ENCODE measurements at regions not wholly inside any gene's neighbourhood (a gene's known extent, or its start where the extent isn't known, plus 50 kb on each side); places are given as distances from the start of the nearest gene placed in this dataset.

DNA sequence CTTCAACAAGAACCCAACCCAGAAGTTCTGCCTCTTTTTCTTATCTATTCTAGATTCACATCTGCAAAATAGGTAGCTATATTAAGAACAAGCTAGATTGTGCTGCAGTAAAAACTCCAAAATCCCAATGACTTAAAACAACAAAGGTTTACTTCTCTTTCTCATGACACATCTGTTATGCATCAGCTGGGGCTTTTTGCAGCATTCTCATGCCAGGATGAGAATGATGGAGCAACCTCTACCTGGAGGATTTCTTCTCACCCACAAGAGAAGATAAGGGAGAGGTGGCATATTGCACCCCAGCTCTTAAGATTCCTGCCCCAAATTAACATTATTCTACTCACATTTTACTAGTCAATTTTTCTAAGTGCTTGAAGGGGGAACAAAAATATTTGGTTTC, 152.3 kb upstream of the SPAG17 start:
- intact Hi-C loops (cut with micrococcal nuclease): no loop called here
- H2AFZ ChIP-seq (ENCODE audit: insufficient read depth, low read depth, low read length, poor library complexity, severe bottlenecking): no peak overlapping the region
- H3K4me3 ChIP-seq (replicated peaks in 1 of 3; ENCODE audit: low read depth in 2 of 3, low read length in 3 of 3): no peak overlapping the region
- no peaks in the 10 kb centered on the region for H3K36me3 Mint-ChIP-seq
- H3K36me3 ChIP-seq (replicated peaks in 1 of 2; ENCODE audit: control insufficient read depth in 1 of 2, insufficient read depth in 2 of 2, low read length in 2 of 2): no peaks in the 10 kb centered on the region
- H3K4me3 Mint-ChIP-seq: no peak overlapping the region
- DNase-seq: no peak
- H3K4me2 ChIP-seq (replicated peaks; ENCODE audit: extremely low read depth, low read length, poor library complexity, severe bottlenecking): no peak overlapping the region
- H3K79me2 ChIP-seq (ENCODE audit: insufficient read depth, low read length): no peaks in the 10 kb centered on the region
- no peaks in the 10 kb centered on the region for H3K4me1 ChIP-seq (ENCODE audit: control insufficient read depth in 1 of 2, insufficient read depth in 2 of 2, low read length in 2 of 2)
- H3K9me3 Mint-ChIP-seq: peaks cover 0 to 7% (median 2%) of the 10 kb centered on the region in 7 donors
- no peaks in the 10 kb centered on the region for H3K4me1 Mint-ChIP-seq
- H3K27me3 ChIP-seq (ENCODE audit: control insufficient read depth in 2 of 2, insufficient read depth in 2 of 2, low read length in 2 of 2): no peaks in the 10 kb centered on the region
- no peaks in the 10 kb centered on the region for H3K27me3 Mint-ChIP-seq (ENCODE audit: low read depth in 3 of 3)
- no peaks in the 10 kb centered on the region for H4K20me1 ChIP-seq (ENCODE audit: insufficient read depth, low read length)
- no peak overlapping the region for H3K9ac ChIP-seq (ENCODE audit: insufficient read depth, low read length, poor library complexity, severe bottlenecking)
- H3K27ac ChIP-seq (ENCODE audit: low read depth in 1 of 2, low read length in 2 of 2): no peak overlapping the region
- H3K9me3 ChIP-seq (replicated peaks in 1 of 2; ENCODE audit: control insufficient read depth in 1 of 2, insufficient read depth in 1 of 2, low read length in 2 of 2): no peaks in the 10 kb centered on the region
- H3K27ac Mint-ChIP-seq: no peak overlapping the region
- TF ChIP-seq, protein P1, sequence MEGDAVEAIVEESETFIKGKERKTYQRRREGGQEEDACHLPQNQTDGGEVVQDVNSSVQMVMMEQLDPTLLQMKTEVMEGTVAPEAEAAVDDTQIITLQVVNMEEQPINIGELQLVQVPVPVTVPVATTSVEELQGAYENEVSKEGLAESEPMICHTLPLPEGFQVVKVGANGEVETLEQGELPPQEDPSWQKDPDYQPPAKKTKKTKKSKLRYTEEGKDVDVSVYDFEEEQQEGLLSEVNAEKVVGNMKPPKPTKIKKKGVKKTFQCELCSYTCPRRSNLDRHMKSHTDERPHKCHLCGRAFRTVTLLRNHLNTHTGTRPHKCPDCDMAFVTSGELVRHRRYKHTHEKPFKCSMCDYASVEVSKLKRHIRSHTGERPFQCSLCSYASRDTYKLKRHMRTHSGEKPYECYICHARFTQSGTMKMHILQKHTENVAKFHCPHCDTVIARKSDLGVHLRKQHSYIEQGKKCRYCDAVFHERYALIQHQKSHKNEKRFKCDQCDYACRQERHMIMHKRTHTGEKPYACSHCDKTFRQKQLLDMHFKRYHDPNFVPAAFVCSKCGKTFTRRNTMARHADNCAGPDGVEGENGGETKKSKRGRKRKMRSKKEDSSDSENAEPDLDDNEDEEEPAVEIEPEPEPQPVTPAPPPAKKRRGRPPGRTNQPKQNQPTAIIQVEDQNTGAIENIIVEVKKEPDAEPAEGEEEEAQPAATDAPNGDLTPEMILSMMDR (IDR thresholded peaks at IDR 0.05): no peak

DNA sequence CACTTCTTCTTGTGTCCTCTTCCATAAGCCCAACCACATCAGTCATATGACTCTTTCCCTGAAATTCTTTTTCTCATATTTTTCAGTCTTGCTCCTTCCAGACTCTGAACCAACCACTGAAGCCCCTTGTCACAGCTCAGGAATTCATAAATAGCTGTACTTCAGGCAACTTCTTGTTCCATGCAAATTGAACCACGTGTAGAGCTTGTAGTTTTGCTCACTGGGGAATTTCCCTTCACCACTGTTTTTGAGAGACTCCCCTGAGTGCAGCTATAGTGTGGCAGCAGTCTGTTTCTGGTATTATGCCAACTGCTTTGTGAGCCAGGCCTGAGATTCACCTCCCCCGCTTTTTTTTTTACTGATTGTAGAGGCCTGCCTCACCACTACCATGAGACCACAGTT, 150.3 kb upstream of the SPAG17 start:
- Histone ChIP-seq H3K9ac (ENCODE audit: insufficient read depth, low read length, poor library complexity, severe bottlenecking) (no peak overlapping the region), H3K79me2 (ENCODE audit: insufficient read depth, low read length) (no peaks in the 10 kb centered on the region), H3K4me3 (replicated peaks in 1 of 3; ENCODE audit: low read depth in 2 of 3, low read length in 3 of 3) (no peak overlapping the region), H3K36me3 (replicated peaks in 1 of 2; ENCODE audit: control insufficient read depth in 1 of 2, insufficient read depth in 2 of 2, low read length in 2 of 2) (no peaks in the 10 kb centered on the region), H3K27me3 (ENCODE audit: control insufficient read depth in 2 of 2, insufficient read depth in 2 of 2, low read length in 2 of 2) (no peaks in the 10 kb centered on the region), H3K27ac (ENCODE audit: low read depth in 1 of 2, low read length in 2 of 2) (no peak overlapping the region), H2AFZ (ENCODE audit: insufficient read depth, low read depth, low read length, poor library complexity, severe bottlenecking) (no peak overlapping the region), H3K9me3 (replicated peaks in 1 of 2; ENCODE audit: control insufficient read depth in 1 of 2, insufficient read depth in 1 of 2, low read length in 2 of 2) (no peaks in the 10 kb centered on the region), H4K20me1 (ENCODE audit: insufficient read depth, low read length) (no peaks in the 10 kb centered on the region), H3K4me1 (ENCODE audit: control insufficient read depth in 1 of 2, insufficient read depth in 2 of 2, low read length in 2 of 2) (no peaks in the 10 kb centered on the region), H3K4me2 (replicated peaks; ENCODE audit: extremely low read depth, low read length, poor library complexity, severe bottlenecking) (no peak overlapping the region)
- Mint-ChIP-seq H3K4me1 (no peaks in the 10 kb centered on the region), H3K36me3 (no peaks in the 10 kb centered on the region), H3K27ac (no peak overlapping the region), H3K4me3 (no peak overlapping the region), H3K27me3 (ENCODE audit: low read depth in 3 of 3) (no peaks in the 10 kb centered on the region), H3K9me3 (peaks cover 0 to 9% (median 2%) of the 10 kb centered on the region in 7 donors)
- 17% methylated on average over 1 of the region's 2 CpGs for WGBS (ENCODE audit: insufficient coverage)
- intact Hi-C loops (cut with micrococcal nuclease): no loop called here
- no peak for DNase-seq
- TF ChIP-seq, protein P1 (IDR thresholded peaks at IDR 0.05): no peak
